IPS-NIHi7 (cell line): ENCODE measurements at regions not wholly inside any gene's neighbourhood (a gene's known extent, or its start where the extent isn't known, plus 50 kb on each side); places are given as distances from the start of the nearest gene placed in this dataset.
"Not testable (repeated sequence)": the region's sequence is repeated elsewhere in the genome, so short reads cannot be mapped to it uniquely, and the experiment has no call there.

ENCODE experiments used
- DNase-seq: peaks from one replicate; pipeline ENCODE4 v3.0.0; 2012; ENCODE audit warnings: mixed read lengths; ENCODE audit errors: extremely low spot score

GRCh38 chr5:160479220-160479619 lies 57.6 kb downstream of the PTTG1 start:
- DNase-seq = no peak

- DNase-seq = no peak
Observed at GRCh38 chr5:160479926-160480325, 58.3 kb downstream of the PTTG1 start.

- DNase-seq = no peak
Observed at GRCh38 chr5:160480652-160481051, 59.0 kb downstream of the PTTG1 start.

GRCh38 chr5:160484678-160485077 lies 63.0 kb downstream of the PTTG1 start:
- no peak for DNase-seq

- DNase-seq = peak; percentile 21
Observed at GRCh38 chr5:160485364-160485969, 63.8 kb downstream of the PTTG1 start.

- DNase-seq = no peak
Observed at GRCh38 chr5:160486573-160486972, 64.9 kb downstream of the PTTG1 start.

- no peak for DNase-seq
Observed at GRCh38 chr5:160488394-160489325, 67.0 kb downstream of the PTTG1 start.

- DNase-seq = no peak
Observed at GRCh38 chr5:160491438-160491837, 69.8 kb downstream of the PTTG1 start.

- no peak for DNase-seq
Observed at GRCh38 chr5:160492565-160492964, 70.9 kb downstream of the PTTG1 start.

- DNase-seq = no peak
Observed at GRCh38 chr5:160493806-160494338, 72.2 kb downstream of the PTTG1 start.

GRCh38 chr5:160494451-160494850 lies 72.8 kb downstream of the PTTG1 start:
- DNase-seq = no peak

GRCh38 chr5:160496334-160496733 lies 74.7 kb downstream of the PTTG1 start:
- DNase-seq = no peak

GRCh38 chr5:160496784-160497183 lies 75.1 kb downstream of the PTTG1 start:
- no peak for DNase-seq

- no peak for DNase-seq
Observed at GRCh38 chr5:160497878-160498277, 76.2 kb downstream of the PTTG1 start.

GRCh38 chr5:160498441-160499043 lies 76.9 kb downstream of the PTTG1 start:
- not testable (repeated sequence) for DNase-seq

GRCh38 chr5:160500786-160501779 lies 79.4 kb downstream of the PTTG1 start:
- no peak for DNase-seq

- DNase-seq = no peak
Observed at GRCh38 chr5:160504906-160505305, 83.3 kb downstream of the PTTG1 start.

- peak; percentile 38 for DNase-seq
Observed at GRCh38 chr5:160506006-160507004, 84.7 kb downstream of the PTTG1 start.

- DNase-seq = no peak
Observed at GRCh38 chr5:160507221-160507721, 85.6 kb downstream of the PTTG1 start.
